Activated T-helper 1 cell treated with anti-CD3 and anti-CD28 coated beads, Interleukin-12 subunit alpha, Interleukin-12 subunit beta, Interleukin-2, Interleukin-4 antibody, amounts not matched to agents 30 ng/mL and 10 ng/mL and 1 ng/mL, durations not matched to agents 14 hours and 24 hours and 36 hours (primary cell): ENCODE measurements at regions not wholly inside any gene's neighbourhood (a gene's known extent, or its start where the extent isn't known, plus 50 kb on each side); places are given as distances from the start of the nearest gene placed in this dataset.

Experiments
- DNase-seq: peaks from one replicate; pipeline ENCODE4 v3.0.0; 2021; ENCODE audit warnings: low spot score
- H3K27ac Mint-ChIP-seq: one replicate; pipeline ENCODE4 v1.8.0; 2021; ENCODE audit warnings: mild to moderate bottlenecking, mixed read lengths
- H3K27me3 Mint-ChIP-seq: one replicate; pipeline ENCODE4 v1.8.0; 2022; ENCODE audit warnings: mild to moderate bottlenecking, moderate library complexity, mixed read lengths; ENCODE audit not compliant: insufficient read depth
- H3K36me3 Mint-ChIP-seq: one replicate; pipeline ENCODE4 v1.8.0; 2021; ENCODE audit warnings: low read depth, mixed read lengths
- H3K4me1 Mint-ChIP-seq: one replicate; pipeline ENCODE4 v1.8.0; 2021; ENCODE audit warnings: low read depth, mixed read lengths
- H3K4me3 Mint-ChIP-seq: one replicate; pipeline ENCODE4 v1.8.0; 2021; ENCODE audit warnings: mild to moderate bottlenecking, moderate library complexity, mixed read lengths
- H3K9me3 Mint-ChIP-seq: one replicate; pipeline ENCODE4 v1.8.0; 2021; ENCODE audit warnings: mixed read lengths
- intact Hi-C: fragments of 100-400 bp; cut with micrococcal nuclease; formaldehyde crosslinking; loops from one replicate; pipeline ENCODE4 v1.15.1; 2024

- DNase-seq: no peak
- peaks cover 2% of the 10 kb centered on the region for H3K36me3 Mint-ChIP-seq
- no peak overlapping the region for H3K4me3 Mint-ChIP-seq
These were observed 327.3 kb downstream of the TTLL7 start for GRCh38 chr1:83671586-83671985.

GRCh38 chr1:83670909-83671565, 327.9 kb downstream of the TTLL7 start:
- Mint-ChIP-seq H3K9me3 (no peaks in the 10 kb centered on the region), H3K36me3 (peaks cover 2% of the 10 kb centered on the region), H3K27ac (no peak overlapping the region), H3K27me3 (no peaks in the 10 kb centered on the region), H3K4me1 (no peaks in the 10 kb centered on the region), H3K4me3 (no peak overlapping the region)
- intact Hi-C loops: no loop called here
- no peak for DNase-seq

More at GRCh38 chr1:83671586-83671985, 327.3 kb downstream of the TTLL7 start:
- intact Hi-C loops: no loop called here
- Mint-ChIP-seq H3K27ac (no peak overlapping the region), H3K27me3 (no peaks in the 10 kb centered on the region), H3K4me1 (no peaks in the 10 kb centered on the region), H3K9me3 (no peaks in the 10 kb centered on the region)

GRCh38 chr1:83641796-83642443, 357.0 kb downstream of the TTLL7 start:
- intact Hi-C loops: no loop called here
- Mint-ChIP-seq H3K4me1 (peaks cover 13% of the 10 kb centered on the region), H3K27ac (no peak overlapping the region), H3K36me3 (no peaks in the 10 kb centered on the region), H3K27me3 (no peaks in the 10 kb centered on the region), H3K4me3 (no peak overlapping the region), H3K9me3 (no peaks in the 10 kb centered on the region)
- no peak for DNase-seq

- Mint-ChIP-seq H3K27ac (no peak overlapping the region), H3K4me3 (no peak overlapping the region), H3K4me1 (peaks cover 13% of the 10 kb centered on the region), H3K27me3 (no peaks in the 10 kb centered on the region), H3K9me3 (no peaks in the 10 kb centered on the region), H3K36me3 (no peaks in the 10 kb centered on the region)
- no peak for DNase-seq
- intact Hi-C loops: no loop called here
These were observed 357.7 kb downstream of the TTLL7 start for GRCh38 chr1:83641206-83641658.

- Mint-ChIP-seq H3K36me3 (no peaks in the 10 kb centered on the region), H3K27ac (no peak overlapping the region), H3K4me3 (no peak overlapping the region), H3K9me3 (no peaks in the 10 kb centered on the region), H3K27me3 (no peaks in the 10 kb centered on the region), H3K4me1 (peaks cover 13% of the 10 kb centered on the region)
- no peak for DNase-seq
- intact Hi-C loops: no loop called here
These were observed 359.1 kb downstream of the TTLL7 start for GRCh38 chr1:83639785-83640184.

GRCh38 chr1:83637586-83637985, 361.3 kb downstream of the TTLL7 start:
- H3K27ac Mint-ChIP-seq: no peak overlapping the region
- H3K36me3 Mint-ChIP-seq: no peaks in the 10 kb centered on the region
- peaks cover 22% of the 10 kb centered on the region for H3K4me1 Mint-ChIP-seq
- intact Hi-C loops: no loop called here
- no peak overlapping the region for H3K4me3 Mint-ChIP-seq
- H3K27me3 Mint-ChIP-seq: no peaks in the 10 kb centered on the region
- H3K9me3 Mint-ChIP-seq: no peaks in the 10 kb centered on the region
- DNase-seq: no peak

- intact Hi-C loops: no loop called here
- peaks cover 23% of the 10 kb centered on the region for H3K4me1 Mint-ChIP-seq
- no peaks in the 10 kb centered on the region for H3K36me3 Mint-ChIP-seq
- H3K27me3 Mint-ChIP-seq: no peaks in the 10 kb centered on the region
- no peak for DNase-seq
- H3K9me3 Mint-ChIP-seq: no peaks in the 10 kb centered on the region
- H3K4me3 Mint-ChIP-seq: no peak overlapping the region
- no peak overlapping the region for H3K27ac Mint-ChIP-seq
These were observed 361.9 kb downstream of the TTLL7 start for GRCh38 chr1:83637009-83637408.

- Mint-ChIP-seq H3K4me1 (peaks cover 12% of the 10 kb centered on the region), H3K9me3 (peaks cover 15% of the 10 kb centered on the region), H3K4me3 (no peak overlapping the region), H3K27me3 (no peaks in the 10 kb centered on the region), H3K36me3 (no peaks in the 10 kb centered on the region), H3K27ac (no peak overlapping the region)
- DNase-seq: no peak
- intact Hi-C loops: no loop called here
These were observed 366.0 kb downstream of the TTLL7 start for GRCh38 chr1:83632906-83633305.

- DNase-seq: no peak
- Mint-ChIP-seq H3K36me3 (no peaks in the 10 kb centered on the region), H3K27ac (no peak overlapping the region), H3K4me1 (peaks cover 12% of the 10 kb centered on the region), H3K4me3 (no peak overlapping the region), H3K9me3 (peaks cover 15% of the 10 kb centered on the region), H3K27me3 (no peaks in the 10 kb centered on the region)
- intact Hi-C loops: no loop called here
These were observed 367.1 kb downstream of the TTLL7 start for GRCh38 chr1:83631851-83632250.

- Mint-ChIP-seq H3K27me3 (no peaks in the 10 kb centered on the region), H3K4me1 (no peaks in the 10 kb centered on the region), H3K36me3 (no peaks in the 10 kb centered on the region), H3K9me3 (peaks cover 15% of the 10 kb centered on the region), H3K4me3 (no peak overlapping the region), H3K27ac (no peak overlapping the region)
- intact Hi-C loops: no loop called here
- no peak for DNase-seq
These were observed 371.9 kb downstream of the TTLL7 start for GRCh38 chr1:83627045-83627444.

- Mint-ChIP-seq H3K36me3 (no peaks in the 10 kb centered on the region), H3K27ac (no peak overlapping the region), H3K4me1 (no peaks in the 10 kb centered on the region), H3K27me3 (no peaks in the 10 kb centered on the region), H3K4me3 (no peak overlapping the region), H3K9me3 (peaks cover 15% of the 10 kb centered on the region)
- intact Hi-C loops: no loop called here
- no peak for DNase-seq
These were observed 372.3 kb downstream of the TTLL7 start for GRCh38 chr1:83626603-83627002.

GRCh38 chr1:83625646-83626045, 373.3 kb downstream of the TTLL7 start:
- Mint-ChIP-seq H3K27ac (no peak overlapping the region), H3K27me3 (no peaks in the 10 kb centered on the region), H3K4me1 (no peaks in the 10 kb centered on the region)

GRCh38 chr1:83620016-83620415, 378.9 kb downstream of the TTLL7 start:
- Mint-ChIP-seq H3K27ac (no peak overlapping the region), H3K36me3 (no peaks in the 10 kb centered on the region), H3K27me3 (no peaks in the 10 kb centered on the region), H3K4me3 (no peak overlapping the region), H3K9me3 (no peaks in the 10 kb centered on the region), H3K4me1 (no peaks in the 10 kb centered on the region)
- intact Hi-C loops: no loop called here
- DNase-seq: no peak

More at GRCh38 chr1:83625646-83626045, 373.3 kb downstream of the TTLL7 start:
- no peak overlapping the region for H3K4me3 Mint-ChIP-seq
- peaks cover 14% of the 10 kb centered on the region for H3K9me3 Mint-ChIP-seq
- intact Hi-C loops: no loop called here
- no peaks in the 10 kb centered on the region for H3K36me3 Mint-ChIP-seq
- DNase-seq: no peak
